OCI-LY7 (cell line): ENCODE measurements at regions not wholly inside any gene's neighbourhood (a gene's known extent, or its start where the extent isn't known, plus 50 kb on each side); places are given as distances from the start of the nearest gene placed in this dataset.

Experiments used
- BruUV-seq: library from RNA; stranded (reverse); fragments of 400-500 nt; replicated peaks from 2 replicates; lab custom pipeline; 2021; lab: Mats Ljungman, UMichigan
- CTCF ChIA-PET: fragments of 300-600 bp; sonication (Branson Sonifier 250); formaldehyde crosslinking; loops from one replicate; lab custom pipeline; 2022; ENCODE audit warnings: antibody characterized with exemption; ENCODE audit not compliant: unreplicated experiment; lab: Charles Lee
- POLR2A ChIA-PET: fragments of 300-600 bp; sonication (Branson Sonifier 250); formaldehyde crosslinking; loops from one replicate; lab custom pipeline; 2022; ENCODE audit warnings: antibody characterized with exemption; lab: Charles Lee
- DNase-seq: peaks from one replicate; pipeline ENCODE4 v3.0.0-alpha.2; 2015; ENCODE audit warnings: low spot score
- H2AFZ ChIP-seq: fragments of 200-600 bp; sonication (generic), shearing (Covaris generic); 2 replicates; pipeline ENCODE4 v1.6.1; 2014; ENCODE audit warnings: mild to moderate bottlenecking, antibody characterized with exemption, low read length, moderate library complexity
- H3K27ac ChIP-seq: fragments of 200-600 bp; sonication (generic); 2 replicates; pipeline ENCODE4 v1.5.1; 2014; ENCODE audit warnings: mixed run types, low read depth, mild to moderate bottlenecking, moderate library complexity, low read length, inconsistent platforms; ENCODE audit not compliant: poor library complexity, severe bottlenecking
- H3K36me3 ChIP-seq: fragments of 200-600 bp; sonication (generic); 2 replicates; pipeline ENCODE4 v1.6.1; 2014; ENCODE audit warnings: mild to moderate bottlenecking, antibody characterized with exemption, low read length, moderate library complexity, mixed read lengths; ENCODE audit not compliant: insufficient read depth
- H3K4me1 ChIP-seq: fragments of 200-600 bp; sonication (generic); 2 replicates; pipeline ENCODE4 v1.5.1; 2014; ENCODE audit warnings: mild to moderate bottlenecking, low read length; ENCODE audit not compliant: insufficient read depth, poor library complexity, severe bottlenecking
- H3K4me2 ChIP-seq: fragments of 200-600 bp; sonication (generic); 2 replicates; pipeline ENCODE4 v1.6.1; 2014; ENCODE audit warnings: mild to moderate bottlenecking, low read length
- H3K4me3 ChIP-seq: fragments of 200-600 bp; sonication (generic); 2 replicates; pipeline ENCODE4 v1.5.1; 2014; ENCODE audit warnings: mild to moderate bottlenecking, low read depth, low read length; ENCODE audit not compliant: poor library complexity, severe bottlenecking
- H3K79me2 ChIP-seq: fragments of 200-600 bp; sonication (generic); 2 replicates; pipeline ENCODE4 v1.6.1; 2016; ENCODE audit warnings: low read depth, mild to moderate bottlenecking, low read length, moderate library complexity, mixed read lengths; ENCODE audit not compliant: insufficient read depth
- H3K9me2 ChIP-seq: fragments of 200-600 bp; sonication (generic); 2 replicates; pipeline ENCODE4 v1.6.1; 2016; ENCODE audit warnings: mild to moderate bottlenecking, low read length, mixed read lengths; ENCODE audit not compliant: insufficient read depth
- H3K9me3 ChIP-seq: fragments of 200-600 bp; sonication (generic); 2 replicates; pipeline ENCODE4 v1.6.1; 2014; ENCODE audit warnings: mild to moderate bottlenecking, mixed run types, low read length, mixed read lengths
- H4K20me1 ChIP-seq: fragments of 200-600 bp; sonication (generic); 2 replicates; pipeline ENCODE4 v1.6.1; 2014; ENCODE audit warnings: mild to moderate bottlenecking, antibody characterized with exemption, low read length, moderate library complexity, mixed read lengths; ENCODE audit not compliant: insufficient read depth
- EZH2phosphoT487 ChIP-seq: fragments of 200-600 bp; sonication (generic); IDR thresholded peaks from 2 replicates; pipeline ENCODE4 v1.6.1; 2018; ENCODE audit warnings: low read depth, borderline replicate concordance, mild to moderate bottlenecking, mixed run types, antibody characterized with exemption, low read length, moderate library complexity, mixed read lengths
- intact Hi-C: fragments of 100-400 bp; cut with micrococcal nuclease; formaldehyde crosslinking; loops from one replicate; pipeline ENCODE4 v1.10.0; 2022; ENCODE audit not compliant: unreplicated experiment
- TF ChIP-seq, protein P1 (sequence below): fragments of 200-600 bp; sonication (generic); conservative IDR thresholded peaks from 2 replicates; pipeline ENCODE4 v1.5.1; 2014; ENCODE audit warnings: mild to moderate bottlenecking, antibody characterized with exemption, low read length, moderate library complexity, mixed read lengths

DNA sequence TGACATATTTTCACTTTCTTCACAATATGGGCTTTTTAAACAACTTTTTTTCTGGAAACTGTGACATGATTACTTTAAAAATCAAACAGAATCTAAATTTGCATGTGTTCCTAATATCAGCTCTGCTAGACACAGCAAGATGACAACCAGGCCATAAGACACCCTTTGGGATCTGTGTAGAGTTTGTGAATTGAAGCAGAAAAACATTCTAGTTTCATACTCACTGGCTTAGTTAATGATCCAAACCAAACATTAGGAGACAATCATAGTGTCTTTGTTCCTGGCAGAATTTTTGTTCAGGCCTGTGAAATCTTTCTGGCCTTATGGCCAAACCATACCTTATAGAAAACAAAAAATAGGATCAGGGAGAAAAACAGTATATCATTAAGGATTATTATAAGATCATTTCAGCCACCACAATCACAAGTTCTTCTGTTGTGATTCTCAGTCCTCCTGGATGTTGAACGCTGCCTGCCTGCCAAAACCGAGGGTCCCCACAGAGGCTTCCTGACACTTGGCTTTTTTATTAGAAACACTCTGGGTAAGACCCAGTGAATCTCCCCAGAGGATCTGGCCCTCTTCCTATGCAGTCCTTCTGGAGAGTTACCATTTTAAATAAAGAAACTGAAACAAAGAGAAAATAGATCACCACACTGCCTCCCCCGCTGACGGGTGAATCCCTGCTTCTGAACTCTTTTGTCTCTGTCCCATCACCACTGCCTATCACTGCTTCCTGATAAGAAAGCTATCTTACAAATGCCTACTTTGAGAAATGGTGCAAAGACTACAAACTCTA lies 79.2 kb upstream of the PPP1R3C start:
- Histone ChIP-seq H3K4me3 (no peak overlapping the region), H3K27ac (no peak overlapping the region), H3K4me1 (no peaks in the 10 kb centered on the region), H2AFZ (no peak overlapping the region), H3K4me2 (no peak overlapping the region), H3K9me2 (no peaks in the 10 kb centered on the region), H4K20me1 (no peaks in the 10 kb centered on the region), H3K36me3 (no peaks in the 10 kb centered on the region), H3K9me3 (no peaks in the 10 kb centered on the region), H3K79me2 (no peaks in the 10 kb centered on the region)
- TF ChIP-seq EZH2phosphoT487, result no peak
- TF ChIP-seq, protein P1, sequence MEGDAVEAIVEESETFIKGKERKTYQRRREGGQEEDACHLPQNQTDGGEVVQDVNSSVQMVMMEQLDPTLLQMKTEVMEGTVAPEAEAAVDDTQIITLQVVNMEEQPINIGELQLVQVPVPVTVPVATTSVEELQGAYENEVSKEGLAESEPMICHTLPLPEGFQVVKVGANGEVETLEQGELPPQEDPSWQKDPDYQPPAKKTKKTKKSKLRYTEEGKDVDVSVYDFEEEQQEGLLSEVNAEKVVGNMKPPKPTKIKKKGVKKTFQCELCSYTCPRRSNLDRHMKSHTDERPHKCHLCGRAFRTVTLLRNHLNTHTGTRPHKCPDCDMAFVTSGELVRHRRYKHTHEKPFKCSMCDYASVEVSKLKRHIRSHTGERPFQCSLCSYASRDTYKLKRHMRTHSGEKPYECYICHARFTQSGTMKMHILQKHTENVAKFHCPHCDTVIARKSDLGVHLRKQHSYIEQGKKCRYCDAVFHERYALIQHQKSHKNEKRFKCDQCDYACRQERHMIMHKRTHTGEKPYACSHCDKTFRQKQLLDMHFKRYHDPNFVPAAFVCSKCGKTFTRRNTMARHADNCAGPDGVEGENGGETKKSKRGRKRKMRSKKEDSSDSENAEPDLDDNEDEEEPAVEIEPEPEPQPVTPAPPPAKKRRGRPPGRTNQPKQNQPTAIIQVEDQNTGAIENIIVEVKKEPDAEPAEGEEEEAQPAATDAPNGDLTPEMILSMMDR, result no peak
- intact Hi-C loops, result loop anchor here (5.0 kb wide), 1 partner anchor 930 kb away; no protein-coding TSS in a partner anchor
- DNase-seq, result no peak
- no TSS peak for BruUV-seq
- ChIA-PET CTCF (no interaction called here), POLR2A (interaction anchor here (0.6 kb wide), 1 partner anchor 76 kb away, joined by 3 read pairs; no protein-coding TSS in a partner anchor)

- Histone ChIP-seq H3K9me3 (no peaks in the 10 kb centered on the region), H2AFZ (no peak overlapping the region), H3K36me3 (no peaks in the 10 kb centered on the region), H3K4me2 (no peak overlapping the region), H4K20me1 (no peaks in the 10 kb centered on the region), H3K4me1 (no peaks in the 10 kb centered on the region), H3K4me3 (no peak overlapping the region), H3K79me2 (no peaks in the 10 kb centered on the region), H3K9me2 (no peaks in the 10 kb centered on the region), H3K27ac (no peak overlapping the region)
- POLR2A ChIA-PET, result no interaction called here
- no peak for DNase-seq
- CTCF ChIA-PET, result no interaction called here
- no peak for TF ChIP-seq EZH2phosphoT487
- TF ChIP-seq, protein P1, result no peak
- intact Hi-C loops, result no loop called here
- no TSS peak for BruUV-seq
These were observed 76.5 kb upstream of the PPP1R3C start for GRCh38 chr10:91709394-91709798.
